ENCODE measurements at regions not wholly inside any gene's neighbourhood (a gene's known extent, or its start where the extent isn't known, plus 50 kb on each side); places are given as distances from the start of the nearest gene placed in this dataset.
A peak's percentile ranks its signal among the peaks of the same experiment; 100 is the strongest.
"Not testable (repeated sequence)": the region's sequence is repeated elsewhere in the genome, so short reads cannot be mapped to it uniquely, and the experiment has no call there.

DNA sequence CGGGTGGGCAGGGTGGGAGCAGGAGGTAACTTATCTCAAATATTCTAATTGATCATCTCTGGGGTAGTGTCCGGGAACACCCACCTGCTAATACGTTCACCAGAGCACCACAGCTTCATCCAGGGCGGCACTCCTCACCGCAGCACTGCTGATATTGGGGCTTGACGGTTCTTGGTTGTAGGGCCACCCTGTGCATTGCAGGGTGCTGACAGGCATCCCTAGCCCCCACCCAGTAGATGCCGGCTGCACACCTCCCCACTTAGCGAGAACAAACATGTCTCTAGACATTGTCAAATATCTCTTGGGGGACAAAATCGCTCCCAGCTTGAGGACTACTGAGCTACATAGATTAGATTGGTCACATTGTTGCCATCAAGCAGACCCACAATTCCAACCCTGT, 73.9 kb upstream of the WASF3 start:
- no peak for DNase-seq (ENCODE audit: low read depth in 2 of 2)

DNA sequence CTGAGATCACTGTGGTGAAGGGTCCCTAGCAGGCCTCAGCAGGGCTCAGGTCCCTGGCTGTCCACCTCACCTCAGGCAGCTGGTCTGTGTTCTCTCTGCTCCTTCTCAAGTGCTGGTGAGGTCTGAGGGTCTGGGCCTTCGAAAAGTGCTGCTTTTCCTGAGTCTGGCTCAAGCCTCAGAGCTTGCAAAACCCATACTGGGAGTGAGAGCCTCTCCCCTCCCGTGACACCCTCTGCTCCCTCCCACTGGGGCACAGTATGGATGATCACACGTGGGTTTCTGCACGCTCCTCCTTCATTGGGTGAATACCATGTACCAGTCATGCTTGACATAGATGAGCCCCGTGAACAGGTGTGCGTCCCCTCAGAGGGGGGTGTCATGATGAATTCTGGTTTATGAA, 73.3 kb upstream of the WASF3 start:
- no peak for DNase-seq (ENCODE audit: low read depth in 2 of 2)

DNA sequence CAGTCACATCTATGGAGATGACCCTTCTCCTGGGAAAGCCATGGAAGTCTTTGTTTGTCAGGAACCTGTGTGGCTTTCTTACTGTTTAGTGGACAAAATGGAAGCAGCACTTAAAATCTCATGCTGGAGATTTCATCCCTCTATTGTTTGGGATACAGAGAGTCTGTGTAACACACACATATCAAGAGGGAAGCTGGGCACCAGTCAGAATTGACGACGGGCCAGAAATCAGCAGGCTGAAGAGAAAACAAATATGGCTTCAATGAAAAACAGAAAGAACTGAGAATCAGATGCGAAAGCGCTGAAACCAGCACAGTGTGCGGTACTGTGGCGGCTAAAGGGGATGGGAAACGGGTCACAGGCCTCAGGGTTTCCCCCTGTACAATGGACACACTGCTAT, 72.2 kb upstream of the WASF3 start:
- no peak for DNase-seq (ENCODE audit: low read depth in 2 of 2)

DNA sequence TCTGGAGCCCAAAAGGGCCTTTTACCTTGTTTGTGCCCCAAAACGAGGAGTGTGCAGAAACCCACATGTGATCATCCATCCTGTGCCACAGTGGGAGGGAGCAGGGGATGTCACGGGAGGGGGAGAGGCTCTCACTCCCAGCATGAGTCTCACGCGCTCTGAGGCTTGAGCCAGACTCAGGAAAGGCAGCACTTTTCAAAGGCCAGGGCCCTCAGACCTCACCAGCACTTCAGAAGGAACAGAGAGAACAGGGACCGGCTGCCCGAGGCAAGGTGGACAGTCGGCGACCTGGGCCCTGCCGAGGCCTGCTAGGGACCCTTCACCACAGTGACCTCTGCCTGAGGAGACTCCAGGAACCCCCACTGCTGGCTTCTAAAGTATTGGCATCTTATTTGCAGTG, 71.7 kb upstream of the WASF3 start:
- no peak for DNase-seq (ENCODE audit: low read depth in 2 of 2)

DNA sequence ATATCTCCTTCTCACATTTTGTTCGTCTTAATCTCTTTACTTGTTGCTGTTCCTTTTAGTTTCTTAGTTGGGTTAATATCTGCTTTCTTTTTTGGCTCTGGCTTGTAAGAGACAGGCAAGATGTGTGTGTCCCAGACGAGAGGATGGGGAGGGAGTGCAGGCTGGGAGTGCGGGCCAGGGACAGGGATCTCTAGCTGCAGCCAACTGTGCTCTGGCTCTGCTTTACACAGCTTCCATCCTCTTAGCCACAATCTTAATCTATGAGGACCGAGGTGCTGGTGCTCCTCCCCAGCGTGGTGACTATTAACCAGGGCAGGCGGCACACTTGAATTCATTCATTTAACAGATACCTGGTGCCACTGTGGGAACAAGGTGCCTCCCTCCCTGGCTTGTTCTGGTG, 70.9 kb upstream of the WASF3 start:
- DNase-seq (ENCODE audit: low read depth in 2 of 2): no peak

DNA sequence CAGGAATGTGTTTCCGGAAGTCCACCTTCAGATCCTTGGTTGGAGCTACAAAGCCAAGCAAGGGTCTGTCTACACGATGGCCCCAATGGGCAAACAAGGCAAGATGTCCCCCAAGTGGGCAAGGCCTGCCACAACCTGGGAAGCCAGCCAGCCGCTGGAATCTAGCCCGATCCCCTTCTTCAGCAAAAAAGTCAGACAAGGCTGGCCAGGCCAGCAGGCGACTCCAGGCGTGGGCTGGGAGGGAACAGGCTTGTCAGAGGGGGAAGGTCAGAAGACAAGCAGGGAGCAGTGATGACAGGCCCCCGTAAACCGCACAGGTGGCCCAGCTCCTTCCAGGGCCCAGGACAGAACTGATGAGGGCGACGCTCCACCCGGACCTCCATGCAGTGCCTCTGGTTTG, 69.7 kb upstream of the WASF3 start:
- no peak for DNase-seq (ENCODE audit: low read depth in 2 of 2)

DNA sequence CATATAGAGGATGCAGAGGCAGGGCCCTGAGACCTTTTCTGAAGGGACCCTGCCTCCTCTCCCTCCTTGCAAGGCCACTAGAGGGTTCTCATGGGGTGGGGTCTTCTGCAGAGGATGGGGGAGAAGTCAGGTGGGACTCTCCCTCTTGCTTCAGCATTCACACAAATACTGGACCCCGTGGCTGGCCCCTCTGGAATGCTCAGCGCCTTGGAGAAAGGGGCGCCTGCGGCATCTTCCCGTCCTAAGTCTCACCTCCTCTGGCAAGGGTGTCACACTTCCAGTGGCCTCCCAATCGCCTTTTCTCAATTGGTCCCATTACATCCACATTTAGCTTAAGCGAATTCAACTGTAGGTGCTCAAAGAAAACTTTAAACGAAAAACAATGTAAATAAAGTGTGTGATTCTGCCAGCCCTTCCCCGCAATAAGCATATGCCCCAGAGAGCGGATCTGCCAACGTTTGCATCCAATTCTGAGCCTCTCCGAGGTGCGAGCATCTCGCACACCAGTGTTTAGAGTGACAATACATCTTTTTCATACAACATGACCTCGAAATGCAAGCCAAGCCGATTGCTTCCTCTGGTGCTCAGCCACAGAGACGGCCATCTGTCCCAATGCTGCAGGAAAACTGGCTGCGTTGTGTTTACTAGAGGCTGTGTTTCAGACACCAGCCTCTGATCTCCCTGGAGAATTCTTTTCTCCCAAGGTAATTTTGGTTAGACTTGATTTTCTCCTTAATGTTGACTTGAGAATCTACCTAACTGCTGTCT, 69.1 kb upstream of the WASF3 start:
- DNase-seq (ENCODE audit: low read depth in 2 of 2): no peak

DNA sequence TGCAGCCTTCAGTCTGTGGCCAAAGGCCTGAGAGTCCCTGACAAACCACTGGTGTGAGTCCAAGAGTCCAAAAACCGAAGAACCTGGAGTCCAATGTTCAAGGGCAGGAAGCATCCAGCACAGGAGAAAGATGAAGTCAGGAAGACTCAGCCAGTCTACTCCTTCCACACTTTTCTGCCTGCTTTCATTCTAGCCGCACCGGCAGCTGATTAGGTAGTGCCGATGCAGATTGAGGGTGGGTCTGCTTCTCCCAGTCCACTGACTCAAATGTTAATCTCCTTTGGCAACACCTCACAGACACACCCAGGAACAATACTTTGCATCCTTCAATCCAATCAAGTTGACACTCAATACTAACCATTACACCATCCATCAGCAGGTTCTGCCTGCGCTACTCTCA, 65.2 kb upstream of the WASF3 start:
- DNase-seq (ENCODE audit: low read depth in 2 of 2): not testable (repeated sequence)

DNA sequence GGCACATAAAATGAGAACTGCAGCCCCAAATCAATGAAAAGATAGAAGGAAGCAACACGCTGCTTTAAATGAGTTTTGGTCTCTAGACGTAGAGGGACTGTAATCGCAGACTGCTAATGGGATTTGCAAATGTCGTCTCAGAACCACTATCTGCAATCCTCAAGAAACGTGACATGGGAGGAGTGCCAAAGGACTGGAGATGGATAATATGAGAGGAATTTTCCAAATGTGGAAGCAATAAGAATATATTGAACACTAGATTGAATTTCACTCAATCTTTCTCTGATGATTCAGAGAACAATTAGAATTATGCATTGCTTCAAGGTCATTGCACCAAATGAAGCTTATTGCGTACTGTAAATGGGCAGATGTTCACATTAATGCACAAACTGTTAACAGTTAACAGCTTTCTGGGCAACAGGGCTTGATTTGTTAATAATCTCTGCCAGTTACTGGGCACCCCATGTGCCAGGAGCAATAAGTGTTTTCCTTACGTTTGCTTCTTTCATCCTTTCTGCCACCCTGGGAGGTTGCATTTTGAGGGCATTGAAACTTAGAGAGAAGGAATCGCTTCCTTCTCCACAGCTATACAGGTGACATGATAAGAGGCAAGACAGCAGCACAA, 62.8 kb upstream of the WASF3 start:
- peak; percentile 26 to 34 for DNase-seq (ENCODE audit: low read depth in 2 of 2)

DNA sequence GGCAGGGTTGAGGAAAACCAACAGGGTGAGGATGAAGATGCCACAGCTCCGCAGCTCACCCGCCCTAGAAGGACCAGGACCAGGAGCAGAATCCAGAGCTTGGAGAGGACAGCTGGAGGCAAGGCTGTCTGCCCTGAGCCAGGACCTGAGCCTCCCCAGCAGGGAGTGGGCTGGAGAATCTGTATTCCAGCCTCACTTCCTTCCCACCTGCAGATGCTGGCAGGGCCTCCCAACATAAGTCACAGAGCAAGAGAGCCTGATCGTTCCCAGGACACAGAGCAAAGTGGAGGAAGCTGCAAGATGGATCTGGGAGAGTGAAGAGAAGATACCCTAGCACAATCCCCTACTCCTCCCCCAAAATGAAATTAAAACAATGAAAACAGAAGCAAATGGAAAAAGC, 61.7 kb upstream of the WASF3 start:
- no peak for DNase-seq (ENCODE audit: low read depth in 2 of 2)

DNA sequence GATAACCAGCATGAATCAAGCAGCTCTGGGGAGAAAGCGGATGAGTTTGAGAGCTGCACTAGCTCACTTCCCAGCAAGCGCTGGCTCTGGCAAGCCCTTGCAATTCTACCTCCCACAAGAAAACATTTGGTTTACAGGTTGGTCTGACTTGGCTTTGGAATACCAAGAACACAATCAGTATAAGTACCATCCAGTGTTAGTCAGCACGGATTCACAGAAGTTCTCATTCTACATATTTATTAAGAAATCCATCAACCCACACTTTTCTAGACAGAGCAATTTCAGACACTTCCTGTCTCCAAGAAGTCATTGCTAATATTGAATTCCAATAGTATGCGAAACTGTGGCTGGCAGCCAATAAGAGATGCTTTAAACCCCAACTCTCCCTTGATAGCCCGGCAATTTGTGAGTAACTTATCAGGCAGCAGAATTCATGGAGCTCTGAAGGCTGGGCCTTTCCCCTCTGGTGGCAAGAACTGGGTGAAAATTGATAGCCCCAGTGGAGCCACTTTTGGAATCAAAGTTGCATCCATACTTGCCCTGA, 59.4 kb upstream of the WASF3 start:
- DNase-seq (ENCODE audit: low read depth in 2 of 2): peak; percentile 97 to 98

DNA sequence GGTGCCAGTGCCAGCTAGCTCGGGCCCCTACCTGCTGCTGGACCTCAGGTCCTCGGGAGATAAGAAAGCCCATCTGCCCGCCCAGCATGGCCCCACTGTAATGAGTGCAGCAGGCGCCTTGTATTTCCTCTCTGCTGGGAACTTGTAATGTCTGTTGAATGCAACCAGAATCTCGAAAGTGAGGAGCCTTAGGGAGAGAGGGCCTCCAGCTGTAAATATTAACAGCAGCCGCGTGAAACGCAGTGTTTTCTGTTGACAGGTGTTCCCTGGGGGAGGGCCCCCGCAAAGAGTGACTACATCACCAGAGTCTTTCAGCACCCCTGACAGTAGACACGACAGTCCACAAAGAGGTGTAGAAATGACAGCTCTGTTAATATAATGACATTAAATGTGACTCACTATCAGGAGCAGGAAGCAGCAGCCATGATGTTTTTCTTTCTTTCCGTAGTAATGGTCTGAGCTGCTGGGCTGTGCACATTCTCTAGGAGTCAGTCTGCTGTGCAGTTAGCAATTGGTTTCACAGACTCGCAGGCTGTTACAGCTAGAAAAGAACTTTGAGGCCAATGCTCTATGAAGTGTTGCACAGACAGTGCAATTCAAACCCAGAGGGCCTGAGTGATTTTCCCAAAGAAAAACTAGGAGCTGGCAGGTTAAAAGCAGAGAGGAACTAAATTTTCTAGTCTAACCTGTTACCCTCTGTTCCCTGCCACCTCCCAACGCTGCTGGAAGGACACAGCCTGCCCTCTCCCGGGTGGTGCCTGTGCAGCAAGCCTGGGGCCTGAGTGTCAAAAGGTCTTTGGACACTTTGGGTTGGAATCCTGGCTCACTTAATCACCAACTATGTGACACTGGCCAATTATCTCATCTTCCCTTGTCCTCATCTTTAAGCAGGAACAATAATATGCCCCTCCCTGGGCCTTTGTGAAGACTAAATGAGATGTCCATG, 58.6 kb upstream of the WASF3 start:
- DNase-seq (ENCODE audit: low read depth in 2 of 2): peak; percentile 37 to 45

DNA sequence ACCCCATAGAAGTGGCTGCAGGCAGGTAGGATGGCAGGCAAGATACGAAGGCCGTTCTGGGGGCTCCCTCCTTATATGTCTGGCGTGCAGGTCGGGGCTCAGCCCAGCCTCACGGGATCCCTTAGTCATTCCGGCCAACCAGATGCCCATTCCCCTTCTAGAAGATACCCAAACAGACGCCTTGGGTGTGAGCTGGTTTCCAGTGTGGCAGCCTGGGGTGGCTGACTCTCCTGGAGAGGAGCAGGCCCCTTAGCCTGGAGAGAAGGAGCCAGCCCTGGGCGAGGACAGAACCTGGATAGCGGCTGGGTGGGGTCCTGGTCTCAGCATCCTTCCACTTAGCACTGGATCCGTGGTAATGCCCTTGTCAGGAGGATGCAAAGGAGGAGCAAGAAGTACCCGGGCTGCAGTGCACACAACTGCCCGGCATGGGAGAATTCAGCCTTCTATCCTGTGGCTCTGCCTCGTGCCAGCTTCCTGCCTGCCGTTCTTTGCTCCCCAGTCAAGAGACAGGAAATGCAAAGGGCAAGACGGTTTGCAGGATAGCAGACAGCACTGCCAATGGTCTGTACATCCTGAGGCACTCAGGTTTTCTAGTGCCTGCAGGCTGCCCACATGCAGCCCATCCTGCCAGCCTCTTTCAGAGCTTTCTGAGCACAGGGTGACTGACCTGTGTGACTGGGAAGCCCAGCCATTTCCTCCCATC, 56.7 kb upstream of the WASF3 start:
- no peak for DNase-seq (ENCODE audit: low read depth in 2 of 2)

DNA sequence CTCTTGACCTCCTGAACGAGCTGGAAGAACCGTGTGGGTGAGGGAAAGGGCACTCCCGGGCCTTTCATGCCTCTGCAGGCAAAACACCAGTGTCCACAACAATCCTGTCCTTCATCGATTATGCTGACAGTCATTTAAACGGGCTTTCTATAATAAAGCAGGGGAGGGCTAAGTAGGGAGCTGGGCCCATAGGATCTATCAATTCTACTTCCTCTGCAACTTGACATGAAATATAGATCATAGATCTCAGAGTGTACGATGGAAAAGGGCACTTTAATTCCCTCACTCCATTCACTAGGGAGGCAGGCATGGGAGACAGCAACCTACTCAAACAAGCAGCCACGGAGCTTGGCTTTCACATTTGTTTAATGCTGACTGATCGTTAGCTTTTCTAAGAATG, 55.8 kb upstream of the WASF3 start:
- DNase-seq (ENCODE audit: low read depth in 2 of 2): no peak

DNA sequence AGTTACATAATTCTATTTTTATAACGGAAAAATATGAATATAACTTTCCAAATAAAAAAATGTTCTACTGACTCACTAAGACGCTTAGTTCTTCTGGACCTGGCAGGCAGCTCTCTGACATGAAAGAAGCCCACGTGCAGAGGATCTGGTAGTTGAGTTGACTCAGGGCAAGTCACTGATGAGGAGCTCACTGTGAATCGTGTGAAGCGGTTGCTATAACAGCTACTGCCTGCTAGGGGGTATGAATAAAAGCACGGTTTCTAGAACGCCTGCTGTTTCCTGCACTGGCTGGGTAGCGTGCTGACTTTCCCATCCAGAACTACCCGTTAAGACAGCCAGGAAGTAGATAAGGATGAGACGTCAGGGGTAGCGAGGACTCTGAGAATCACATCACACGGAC, 54.7 kb upstream of the WASF3 start:
- peak; percentile 37 to 42 for DNase-seq (ENCODE audit: low read depth in 2 of 2)

DNA sequence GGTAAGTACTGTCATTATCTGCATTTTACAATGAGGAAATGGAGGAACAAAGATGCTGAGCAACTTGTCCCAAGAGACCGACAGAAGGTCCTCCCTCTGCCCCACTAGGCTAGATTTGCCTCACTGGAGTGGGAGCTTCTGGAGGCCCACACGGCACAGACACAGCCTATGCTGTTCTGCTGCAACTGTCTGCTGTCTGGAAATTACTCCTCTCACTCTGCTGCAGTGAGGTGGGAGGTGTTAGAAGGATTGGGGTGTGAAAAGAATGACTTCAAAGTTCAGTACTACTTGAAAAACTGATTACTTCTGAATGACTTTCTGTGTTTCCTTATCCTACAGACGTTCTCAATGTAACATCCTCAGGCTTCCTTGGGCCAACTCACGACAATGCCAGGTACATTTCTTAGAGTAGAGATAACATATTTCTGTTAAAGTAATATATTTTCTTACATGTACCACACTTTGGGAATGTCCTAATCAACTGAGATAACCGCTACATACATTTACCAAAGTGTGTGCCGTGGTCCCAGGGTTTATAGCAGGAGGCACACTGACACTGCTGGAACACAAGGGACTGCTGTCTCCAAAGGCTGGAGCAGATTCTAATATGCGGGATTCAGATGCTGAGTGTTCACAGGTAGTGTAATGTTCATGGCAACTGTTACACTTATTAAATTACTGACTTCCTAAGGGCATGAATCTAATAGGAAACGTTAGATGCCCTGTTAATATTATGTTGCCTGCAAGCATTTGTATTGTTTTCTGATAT, 53.5 kb upstream of the WASF3 start:
- no peak for DNase-seq (ENCODE audit: low read depth in 2 of 2)
